Neural progenitor cell (in vitro differentiated cells): ENCODE measurements at regions not wholly inside any gene's neighbourhood (a gene's known extent, or its start where the extent isn't known, plus 50 kb on each side); places are given as distances from the start of the nearest gene placed in this dataset.
A peak's percentile ranks its signal among the peaks of the same experiment; 100 is the strongest.

Experiments used
- DNase-seq: peaks from one replicate; pipeline ENCODE4 v3.0.0-alpha.2; 2016; ENCODE audit warnings: low spot score
- H2AFZ ChIP-seq: fragments of 200-600 bp; sonication (generic); replicated peaks from 2 replicates; pipeline ENCODE4 v1.6.1; 2016; ENCODE audit warnings: antibody characterized with exemption
- H3F3A ChIP-seq: fragments of 200-600 bp; sonication (generic); 2 replicates; pipeline ENCODE4 v1.6.1; 2016; ENCODE audit warnings: antibody characterized with exemption, low read depth
- H3K27ac ChIP-seq: fragments of 200-600 bp; sonication (generic); 2 replicates; pipeline ENCODE4 v1.5.1; 2016; ENCODE audit warnings: mild to moderate bottlenecking
- H3K27me3 ChIP-seq: fragments of 200-600 bp; sonication (generic); 2 replicates; pipeline ENCODE4 v1.6.1; 2016; ENCODE audit warnings: mild to moderate bottlenecking, moderate library complexity
- H3K36me3 ChIP-seq: fragments of 200-600 bp; sonication (generic); 2 replicates; pipeline ENCODE4 v1.5.1; 2016
- H3K4me1 ChIP-seq: fragments of 200-600 bp; sonication (generic); 2 replicates; pipeline ENCODE4 v1.6.1; 2016; ENCODE audit warnings: mixed run types
- H3K4me2 ChIP-seq: fragments of 200-600 bp; sonication (generic); 2 replicates; pipeline ENCODE4 v1.6.1; 2016
- H3K4me3 ChIP-seq: fragments of 200-600 bp; sonication (generic); 2 replicates; pipeline ENCODE4 v1.5.1; 2016
- H3K79me2 ChIP-seq: fragments of 200-600 bp; sonication (generic); 2 replicates; pipeline ENCODE4 v1.6.1; 2016; ENCODE audit warnings: low read depth
- H3K9ac ChIP-seq: fragments of 200-600 bp; sonication (generic); 2 replicates; pipeline ENCODE4 v1.6.1; 2016
- H3K9me3 ChIP-seq: fragments of 200-600 bp; sonication (generic); 2 replicates; pipeline ENCODE4 v1.5.1; 2016; ENCODE audit warnings: low read depth
- H4K20me1 ChIP-seq: fragments of 200-600 bp; sonication (generic); 2 replicates; pipeline ENCODE4 v1.6.1; 2016; ENCODE audit warnings: low read depth
- H3K27ac Mint-ChIP-seq: 3 replicates; pipeline ENCODE4 v1.8.0; 2021; ENCODE audit warnings: mixed read lengths
- H3K27me3 Mint-ChIP-seq: 2 replicates; pipeline ENCODE4 v1.8.0; 2022; ENCODE audit warnings: low read depth, mild to moderate bottlenecking, inconsistent platforms, moderate library complexity, mixed read lengths; ENCODE audit not compliant: insufficient read depth
- H3K36me3 Mint-ChIP-seq: 3 replicates; pipeline ENCODE4 v1.8.0; 2021; ENCODE audit warnings: mixed read lengths
- H3K4me1 Mint-ChIP-seq: 3 replicates; pipeline ENCODE4 v1.8.0; 2021; ENCODE audit warnings: mixed read lengths
- H3K4me3 Mint-ChIP-seq: 3 replicates; pipeline ENCODE4 v1.8.0; 2021; ENCODE audit warnings: mild to moderate bottlenecking, moderate library complexity, mixed read lengths
- H3K9me3 Mint-ChIP-seq: 3 replicates; pipeline ENCODE4 v1.8.0; 2020; ENCODE audit warnings: mixed read lengths
- EZH2 ChIP-seq: fragments of 200-600 bp; sonication (generic); IDR thresholded peaks from 2 replicates; pipeline ENCODE4 v1.6.1; 2017; ENCODE audit warnings: antibody characterized with exemption, mild to moderate bottlenecking, moderate library complexity
- EZH2phosphoT487 ChIP-seq: fragments of 200-600 bp; sonication (generic); IDR thresholded peaks from 2 replicates; pipeline ENCODE4 v1.6.1; 2017; ENCODE audit warnings: antibody characterized with exemption
- TF ChIP-seq, protein P1 (sequence below): fragments of 200-600 bp; sonication (generic); IDR thresholded peaks from 2 replicates; pipeline ENCODE4 v1.5.1; 2017; ENCODE audit warnings: antibody characterized with exemption, mild to moderate bottlenecking

DNA sequence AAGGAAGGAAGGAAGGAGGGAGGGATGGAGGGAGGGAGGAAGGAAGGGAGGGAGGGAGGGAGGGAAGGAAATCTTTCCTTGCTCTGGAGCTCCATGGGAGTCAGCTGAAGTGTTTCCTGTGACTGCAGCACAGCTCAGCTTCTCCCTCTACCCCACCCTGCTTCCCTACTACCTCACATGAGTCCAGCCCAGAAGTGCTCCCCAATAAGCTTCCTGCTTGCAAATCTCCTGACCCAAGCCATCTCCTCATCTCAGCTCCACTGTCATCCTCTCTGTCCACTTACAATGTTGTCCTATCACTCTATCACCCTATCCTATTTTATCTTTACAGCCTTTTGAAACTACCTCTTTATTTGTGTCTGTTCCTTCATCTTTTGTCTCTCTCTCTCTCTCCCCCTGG, 52.9 kb upstream of the SSBP3 start:
- Mint-ChIP-seq H3K9me3 (no peaks in the 10 kb centered on the region), H3K4me1 (peaks cover 59% of the 10 kb centered on the region), H3K36me3 (no peaks in the 10 kb centered on the region), H3K27me3 (peaks cover 3% of the 10 kb centered on the region), H3K27ac (peak overlapping the region; percentile 16), H3K4me3 (no peak overlapping the region)
- Histone ChIP-seq H2AFZ (peak overlapping the region; percentile 17), H3K79me2 (no peaks in the 10 kb centered on the region), H3K9me3 (no peaks in the 10 kb centered on the region), H3K27me3 (no peaks in the 10 kb centered on the region), H3K36me3 (no peaks in the 10 kb centered on the region), H3K27ac (no peak overlapping the region), H3K4me3 (no peak overlapping the region), H3F3A (peaks cover 5% of the 10 kb centered on the region), H3K9ac (no peak overlapping the region), H3K4me1 (peaks cover 36% of the 10 kb centered on the region), H3K4me2 (no peak overlapping the region), H4K20me1 (no peaks in the 10 kb centered on the region)
- TF ChIP-seq EZH2 (no peak), EZH2phosphoT487 (no peak)
- TF ChIP-seq, protein P1, sequence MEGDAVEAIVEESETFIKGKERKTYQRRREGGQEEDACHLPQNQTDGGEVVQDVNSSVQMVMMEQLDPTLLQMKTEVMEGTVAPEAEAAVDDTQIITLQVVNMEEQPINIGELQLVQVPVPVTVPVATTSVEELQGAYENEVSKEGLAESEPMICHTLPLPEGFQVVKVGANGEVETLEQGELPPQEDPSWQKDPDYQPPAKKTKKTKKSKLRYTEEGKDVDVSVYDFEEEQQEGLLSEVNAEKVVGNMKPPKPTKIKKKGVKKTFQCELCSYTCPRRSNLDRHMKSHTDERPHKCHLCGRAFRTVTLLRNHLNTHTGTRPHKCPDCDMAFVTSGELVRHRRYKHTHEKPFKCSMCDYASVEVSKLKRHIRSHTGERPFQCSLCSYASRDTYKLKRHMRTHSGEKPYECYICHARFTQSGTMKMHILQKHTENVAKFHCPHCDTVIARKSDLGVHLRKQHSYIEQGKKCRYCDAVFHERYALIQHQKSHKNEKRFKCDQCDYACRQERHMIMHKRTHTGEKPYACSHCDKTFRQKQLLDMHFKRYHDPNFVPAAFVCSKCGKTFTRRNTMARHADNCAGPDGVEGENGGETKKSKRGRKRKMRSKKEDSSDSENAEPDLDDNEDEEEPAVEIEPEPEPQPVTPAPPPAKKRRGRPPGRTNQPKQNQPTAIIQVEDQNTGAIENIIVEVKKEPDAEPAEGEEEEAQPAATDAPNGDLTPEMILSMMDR, result no peak
- no peak for DNase-seq

DNA sequence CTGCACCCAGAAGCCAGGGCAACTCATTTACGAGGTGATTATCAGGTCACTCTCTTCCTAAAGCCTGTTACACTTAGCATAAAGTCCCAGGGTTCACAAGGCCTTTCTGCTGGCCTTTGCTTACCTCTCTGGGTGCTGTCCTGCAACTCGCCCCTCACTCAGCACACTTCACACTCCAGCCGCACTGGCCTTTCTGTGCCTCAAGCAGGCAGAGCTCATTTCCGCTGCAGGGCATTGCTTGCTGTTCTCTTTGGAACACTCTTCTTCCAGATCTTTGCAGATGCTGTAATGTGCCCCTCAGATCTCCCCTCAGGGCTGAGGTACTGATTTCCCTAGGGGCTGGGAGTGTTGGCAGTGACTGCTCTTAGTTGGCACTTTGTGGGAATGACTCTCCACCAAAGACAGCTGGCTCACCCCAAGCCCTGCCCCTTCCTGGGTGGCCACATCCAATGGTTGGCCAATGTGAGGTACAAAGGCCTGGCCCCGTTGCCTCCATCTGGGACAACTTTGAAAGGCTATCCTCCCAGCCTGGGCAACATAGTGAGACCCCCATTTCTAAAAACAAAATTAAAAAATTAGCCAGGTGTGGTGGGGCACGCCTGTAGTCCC, 50.8 kb upstream of the SSBP3 start:
- Histone ChIP-seq H3K27ac (no peak overlapping the region), H3K27me3 (no peaks in the 10 kb centered on the region), H3K4me2 (no peak overlapping the region), H3K4me3 (no peak overlapping the region), H3F3A (peaks cover 5% of the 10 kb centered on the region), H3K9ac (no peak overlapping the region), H3K9me3 (no peaks in the 10 kb centered on the region), H3K4me1 (peaks cover 16% of the 10 kb centered on the region), H3K36me3 (no peaks in the 10 kb centered on the region), H2AFZ (no peak overlapping the region), H4K20me1 (no peaks in the 10 kb centered on the region), H3K79me2 (no peaks in the 10 kb centered on the region)
- no peak for DNase-seq
- H3K27ac Mint-ChIP-seq, result peak overlapping the region; percentile 5
- peaks cover 4% of the 10 kb centered on the region for H3K9me3 Mint-ChIP-seq
- H3K4me1 Mint-ChIP-seq, result peaks cover 39% of the 10 kb centered on the region
- no peaks in the 10 kb centered on the region for H3K36me3 Mint-ChIP-seq
- no peak for TF ChIP-seq EZH2phosphoT487
- TF ChIP-seq, protein P1, result no peak
- no peak for TF ChIP-seq EZH2
- peaks cover 6% of the 10 kb centered on the region for H3K27me3 Mint-ChIP-seq
- H3K4me3 Mint-ChIP-seq, result no peak overlapping the region

DNA sequence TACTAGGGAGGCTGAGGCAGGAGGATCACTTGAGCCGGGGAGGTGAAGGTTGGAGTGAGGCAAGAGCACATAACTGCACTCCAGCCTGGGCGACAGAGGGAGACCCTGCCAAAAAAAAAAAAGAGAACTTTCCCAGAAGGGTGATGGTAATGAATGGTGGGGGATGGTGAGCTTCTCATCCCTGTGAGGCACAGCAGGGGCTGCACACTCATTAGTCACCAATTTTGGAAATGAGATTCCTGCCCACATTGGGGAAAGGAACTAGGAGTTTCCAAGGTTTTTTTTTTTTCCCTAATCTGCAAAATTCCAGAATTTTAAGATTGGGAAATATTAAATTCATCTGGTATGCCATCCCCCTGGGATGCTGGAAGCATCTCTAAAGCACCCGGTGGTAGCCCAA, 50.2 kb upstream of the SSBP3 start:
- TF ChIP-seq EZH2phosphoT487 (no peak), EZH2 (no peak)
- TF ChIP-seq, protein P1, result no peak

More for the DNA sequence above, 50.2 kb upstream of the SSBP3 start:
- Histone ChIP-seq H3K36me3 (no peaks in the 10 kb centered on the region), H3K79me2 (no peaks in the 10 kb centered on the region), H3F3A (peaks cover 5% of the 10 kb centered on the region), H3K27ac (no peak overlapping the region), H2AFZ (no peak overlapping the region), H3K4me2 (no peak overlapping the region), H3K27me3 (no peaks in the 10 kb centered on the region), H3K9ac (no peak overlapping the region), H3K9me3 (no peaks in the 10 kb centered on the region), H3K4me1 (peaks cover 10% of the 10 kb centered on the region), H4K20me1 (no peaks in the 10 kb centered on the region), H3K4me3 (no peak overlapping the region)
- Mint-ChIP-seq H3K4me3 (no peak overlapping the region), H3K27me3 (peaks cover 6% of the 10 kb centered on the region), H3K4me1 (peaks cover 32% of the 10 kb centered on the region), H3K27ac (peak overlapping the region; percentile 5), H3K9me3 (peaks cover 4% of the 10 kb centered on the region), H3K36me3 (no peaks in the 10 kb centered on the region)
- DNase-seq, result no peak
